Testis (tissue), 2 donors: ENCODE measurements at regions not wholly inside any gene's neighbourhood (a gene's known extent, or its start where the extent isn't known, plus 50 kb on each side); places are given as distances from the start of the nearest gene placed in this dataset.

Experiments
- CTCF ChIP-seq, 3 experiments: fragments of 450-650 bp in 2 of 3; fragments of 200-600 bp in 1 of 3; sonication (generic) in 1 of 3; IDR thresholded peaks; one replicate each; pipeline ENCODE4 v1.5.1; 2016 to 2019; ENCODE audit warnings: antibody characterized with exemption in 3 of 3, mild to moderate bottlenecking in 2 of 3, moderate library complexity in 1 of 3
- POLR2A ChIP-seq: fragments of 450-650 bp; IDR thresholded peaks from one replicate; pipeline ENCODE4 v1.6.1; 2017; ENCODE audit warnings: antibody characterized with exemption, mild to moderate bottlenecking, moderate library complexity

- no peak for TF ChIP-seq CTCF (IDR thresholded peaks at IDR 0.05)
- TF ChIP-seq POLR2A = no peak
Observed at GRCh38 chr1:59242370-59242769, 54.5 kb upstream of the FGGY start.
